ENCODE measurements at regions not wholly inside any gene's neighbourhood (a gene's known extent, or its start where the extent isn't known, plus 50 kb on each side); places are given as distances from the start of the nearest gene placed in this dataset.

DNA sequence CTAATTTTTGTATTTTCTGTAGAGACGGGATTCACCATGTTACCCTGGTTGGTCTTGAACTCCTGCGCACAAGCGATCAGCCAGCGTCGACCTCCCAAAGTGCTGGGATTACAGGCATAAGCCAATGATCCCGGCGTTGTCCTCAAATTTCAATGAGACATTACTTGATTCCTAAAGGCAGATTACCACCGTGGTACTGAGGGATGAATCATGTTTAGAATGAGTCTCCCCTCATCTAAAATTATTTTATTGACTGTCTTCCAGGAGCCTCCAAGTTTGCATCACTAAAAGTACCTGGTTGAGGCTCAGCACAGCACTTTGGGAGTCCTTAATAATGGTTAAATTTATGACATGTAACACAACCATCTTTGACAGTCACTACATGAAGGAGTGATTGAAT lies 142.2 kb upstream of the AKR1E2 start:
- Histone ChIP-seq H3K9me3 (ENCODE audit: severe bottlenecking) (no peaks in the 10 kb centered on the region), H3K4me1 (ENCODE audit: insufficient read depth, poor library complexity, severe bottlenecking) (peaks cover 31% of the 10 kb centered on the region), H3K27me3 (ENCODE audit: insufficient read depth, poor library complexity, severe bottlenecking) (no peaks in the 10 kb centered on the region), H3K27ac (ENCODE audit: poor library complexity, severe bottlenecking) (peak overlapping the region; percentile 97), H3K36me3 (ENCODE audit: low read depth) (no peaks in the 10 kb centered on the region), H3K4me3 (ENCODE audit: severe bottlenecking) (no peak overlapping the region)
- DNase-seq (ENCODE audit: low spot score) (no peak), ATAC-seq (ENCODE audit: low read depth) (no peak)
- TF ChIP-seq, protein P1, sequence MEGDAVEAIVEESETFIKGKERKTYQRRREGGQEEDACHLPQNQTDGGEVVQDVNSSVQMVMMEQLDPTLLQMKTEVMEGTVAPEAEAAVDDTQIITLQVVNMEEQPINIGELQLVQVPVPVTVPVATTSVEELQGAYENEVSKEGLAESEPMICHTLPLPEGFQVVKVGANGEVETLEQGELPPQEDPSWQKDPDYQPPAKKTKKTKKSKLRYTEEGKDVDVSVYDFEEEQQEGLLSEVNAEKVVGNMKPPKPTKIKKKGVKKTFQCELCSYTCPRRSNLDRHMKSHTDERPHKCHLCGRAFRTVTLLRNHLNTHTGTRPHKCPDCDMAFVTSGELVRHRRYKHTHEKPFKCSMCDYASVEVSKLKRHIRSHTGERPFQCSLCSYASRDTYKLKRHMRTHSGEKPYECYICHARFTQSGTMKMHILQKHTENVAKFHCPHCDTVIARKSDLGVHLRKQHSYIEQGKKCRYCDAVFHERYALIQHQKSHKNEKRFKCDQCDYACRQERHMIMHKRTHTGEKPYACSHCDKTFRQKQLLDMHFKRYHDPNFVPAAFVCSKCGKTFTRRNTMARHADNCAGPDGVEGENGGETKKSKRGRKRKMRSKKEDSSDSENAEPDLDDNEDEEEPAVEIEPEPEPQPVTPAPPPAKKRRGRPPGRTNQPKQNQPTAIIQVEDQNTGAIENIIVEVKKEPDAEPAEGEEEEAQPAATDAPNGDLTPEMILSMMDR (IDR thresholded peaks at IDR 0.05; ENCODE audit: poor library complexity, severe bottlenecking): no peak

DNA sequence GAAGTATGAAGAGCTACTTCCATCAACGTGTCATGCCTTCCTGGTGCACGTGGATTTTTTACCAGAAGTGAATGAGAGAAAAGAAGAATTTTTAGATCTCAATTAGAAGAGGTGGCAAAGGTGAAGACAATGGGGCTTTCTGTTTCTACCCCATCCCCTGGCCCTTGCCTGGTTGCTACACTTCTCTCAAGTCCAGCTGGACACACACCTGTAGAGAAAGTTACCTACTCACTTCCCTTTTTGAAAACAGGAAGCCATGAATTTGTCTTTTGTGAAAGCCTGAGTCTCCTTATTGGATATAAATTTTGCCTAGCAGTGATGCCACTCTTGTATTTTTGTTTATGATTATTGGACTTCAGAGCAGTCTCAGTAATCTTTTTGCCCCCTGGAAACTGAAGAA lies 142.9 kb upstream of the AKR1E2 start:
- Histone ChIP-seq H3K4me1 (ENCODE audit: insufficient read depth, poor library complexity, severe bottlenecking) (peaks cover 38% of the 10 kb centered on the region), H3K9me3 (ENCODE audit: severe bottlenecking) (no peaks in the 10 kb centered on the region), H3K27me3 (ENCODE audit: insufficient read depth, poor library complexity, severe bottlenecking) (no peaks in the 10 kb centered on the region), H3K4me3 (ENCODE audit: severe bottlenecking) (no peak overlapping the region), H3K36me3 (ENCODE audit: low read depth) (no peaks in the 10 kb centered on the region), H3K27ac (ENCODE audit: poor library complexity, severe bottlenecking) (peak overlapping the region; percentile 97)
- TF ChIP-seq, protein P1 (IDR thresholded peaks at IDR 0.05; ENCODE audit: poor library complexity, severe bottlenecking): no peak
- DNase-seq (ENCODE audit: low spot score) (no peak), ATAC-seq (ENCODE audit: low read depth) (no peak)

- Histone ChIP-seq H3K36me3 (ENCODE audit: low read depth) (no peaks in the 10 kb centered on the region), H3K9me3 (ENCODE audit: severe bottlenecking) (no peaks in the 10 kb centered on the region), H3K27me3 (ENCODE audit: insufficient read depth, poor library complexity, severe bottlenecking) (no peaks in the 10 kb centered on the region), H3K4me1 (ENCODE audit: insufficient read depth, poor library complexity, severe bottlenecking) (peaks cover 35% of the 10 kb centered on the region), H3K4me3 (ENCODE audit: severe bottlenecking) (no peak overlapping the region), H3K27ac (ENCODE audit: poor library complexity, severe bottlenecking) (peak overlapping the region; percentile 98)
- ATAC-seq (ENCODE audit: low read depth) (no peak), DNase-seq (ENCODE audit: low spot score) (no peak)
- TF ChIP-seq, protein P1 (IDR thresholded peaks at IDR 0.05; ENCODE audit: poor library complexity, severe bottlenecking): no peak
Measured at GRCh38 chr10:4678951-4679671, 146.9 kb upstream of the AKR1E2 start.

- H3K27ac ChIP-seq (ENCODE audit: poor library complexity, severe bottlenecking): peak overlapping the region; percentile 98
- TF ChIP-seq, protein P1 (IDR thresholded peaks at IDR 0.05; ENCODE audit: poor library complexity, severe bottlenecking): no peak
- no peaks in the 10 kb centered on the region for H3K27me3 ChIP-seq (ENCODE audit: insufficient read depth, poor library complexity, severe bottlenecking)
- peaks cover 37% of the 10 kb centered on the region for H3K4me1 ChIP-seq (ENCODE audit: insufficient read depth, poor library complexity, severe bottlenecking)
- H3K9me3 ChIP-seq (ENCODE audit: severe bottlenecking): no peaks in the 10 kb centered on the region
- H3K4me3 ChIP-seq (ENCODE audit: severe bottlenecking): no peak overlapping the region
- no peaks in the 10 kb centered on the region for H3K36me3 ChIP-seq (ENCODE audit: low read depth)
- DNase-seq (ENCODE audit: low spot score) (no peak), ATAC-seq (ENCODE audit: low read depth) (peak; percentile 91)
Measured at GRCh38 chr10:4678023-4678950, 147.7 kb upstream of the AKR1E2 start.

Data from RWPE2 (cell line).